H1 (cell line): ENCODE measurements at regions not wholly inside any gene's neighbourhood (a gene's known extent, or its start where the extent isn't known, plus 50 kb on each side); places are given as distances from the start of the nearest gene placed in this dataset.

Source experiments
- CTCF ChIA-PET: fragments of 300-600 bp; sonication (Branson Sonifier 250); formaldehyde crosslinking; loops from one replicate; lab custom pipeline; 2021; ENCODE audit not compliant: partially characterized antibody; lab: Charles Lee
- POLR2A ChIA-PET: fragments of 300-600 bp; sonication (Branson Sonifier 250); formaldehyde crosslinking; loops from one replicate; lab custom pipeline; 2021; ENCODE audit warnings: inconsistent platforms; ENCODE audit not compliant: partially characterized antibody; lab: Charles Lee
- DNase-seq, 2 experiments: peaks; one replicate each; pipeline versions ENCODE4 v3.0.0 to v3.0.0-alpha.2; 2010 to 2022; ENCODE audit warnings: low spot score in 2 of 2, low read depth in 1 of 2, mixed read lengths in 1 of 2
- FAIRE-seq: peaks from 2 replicates; lab custom pipeline; 2011; peaks lifted over from hg19 to GRCh38; lab: Jason Lieb, UNC
- H2AFZ ChIP-seq: 2 replicates; pipeline ENCODE4 v1.8.1; 2012; ENCODE audit warnings: low read length, inconsistent platforms
- H2AK5ac ChIP-seq: 2 replicates; pipeline ENCODE4 v1.6.1; 2013; ENCODE audit warnings: low read depth, low read length
- H2BK120ac ChIP-seq: replicated peaks from 2 replicates; pipeline ENCODE3; 2013; ENCODE audit warnings: low read depth, low read length, inconsistent platforms
- H2BK12ac ChIP-seq: 2 replicates; pipeline ENCODE4 v1.6.1; 2013; ENCODE audit warnings: low read depth, low read length
- H2BK15ac ChIP-seq: 2 replicates; pipeline ENCODE4 v1.6.1; 2013; ENCODE audit warnings: low read length
- H2BK20ac ChIP-seq: 2 replicates; pipeline ENCODE4 v1.6.1; 2013; ENCODE audit warnings: low read length
- H2BK5ac ChIP-seq: 2 replicates; pipeline ENCODE4 v1.6.1; 2013; ENCODE audit warnings: low read depth, low read length
- H3K14ac ChIP-seq: 2 replicates; pipeline ENCODE4 v1.6.1; 2013; ENCODE audit warnings: inconsistent platforms; ENCODE audit not compliant: insufficient read length
- H3K18ac ChIP-seq: 2 replicates; pipeline ENCODE4 v1.6.1; 2013; ENCODE audit warnings: low read length; ENCODE audit errors: extremely low read depth
- H3K23ac ChIP-seq: 2 replicates; pipeline ENCODE4 v1.6.1; 2013; ENCODE audit warnings: inconsistent platforms; ENCODE audit not compliant: insufficient read length
- H3K23me2 ChIP-seq: 2 replicates; pipeline ENCODE4 v1.6.1; 2013; ENCODE audit warnings: low read depth, low read length
- H3K27ac ChIP-seq: 2 replicates; pipeline ENCODE4 v1.6.1; 2011; ENCODE audit warnings: low read depth, low read length, inconsistent platforms
- H3K27me3 ChIP-seq, 4 experiments: replicated peaks in 1 of 4; 1 replicate in 1 of 4; 2 replicates in 3 of 4; pipeline versions ENCODE4 v1.6.1 to v1.8.1; 2011 to 2013; ENCODE audit warnings: low read length in 3 of 4, mild to moderate bottlenecking in 3 of 4, inconsistent platforms in 2 of 4, mixed read lengths in 2 of 4, moderate library complexity in 1 of 4; ENCODE audit not compliant: control insufficient read depth in 3 of 4, insufficient read depth in 3 of 4; ENCODE audit errors: extremely low read depth in 1 of 4
- H3K36me3 ChIP-seq, 4 experiments: 2 replicates each; pipeline versions ENCODE4 v1.6.1 to v1.8.1; 2011 to 2013; ENCODE audit warnings: mild to moderate bottlenecking in 4 of 4, low read length in 3 of 4, moderate library complexity in 2 of 4, control low read depth in 1 of 4, inconsistent platforms in 1 of 4; ENCODE audit not compliant: insufficient read depth in 4 of 4, control insufficient read depth in 2 of 4
- H3K4ac ChIP-seq: replicated peaks from 2 replicates; pipeline ENCODE3; 2013; ENCODE audit warnings: low read length, low read depth, mixed read lengths, inconsistent platforms; ENCODE audit not compliant: insufficient read length
- H3K4me1 ChIP-seq, 4 experiments: replicated peaks in 1 of 4; 1 replicate in 1 of 4; 2 replicates in 3 of 4; pipeline versions ENCODE4 v1.6.1 to v1.8.1; 2011 to 2013; ENCODE audit warnings: low read length in 3 of 4, inconsistent platforms in 2 of 4, mixed read lengths in 1 of 4; ENCODE audit not compliant: insufficient read depth in 4 of 4, control insufficient read depth in 3 of 4
- H3K4me2 ChIP-seq, 2 experiments: 2 replicates each; pipeline versions ENCODE4 v1.6.1 to v1.8.1; 2011 to 2013; ENCODE audit warnings: low read depth in 2 of 2, low read length in 2 of 2, control low read depth in 1 of 2, inconsistent platforms in 1 of 2, mild to moderate bottlenecking in 1 of 2; ENCODE audit not compliant: insufficient read depth in 1 of 2
- H3K4me3 ChIP-seq, 4 experiments: fragments of 200-600, 300-600 bp in 1 of 4; sonication (generic), shearing (Covaris generic), sonication (Bioruptor Twin) in 1 of 4; 2 replicates each; pipeline versions ENCODE4 v1.5.1 to v1.8.1; 2011 to 2016; ENCODE audit warnings: low read length in 4 of 4, low read depth in 3 of 4, control low read depth in 2 of 4, inconsistent platforms in 2 of 4, mild to moderate bottlenecking in 2 of 4, mixed read lengths in 1 of 4, moderate library complexity in 1 of 4; ENCODE audit not compliant: insufficient read depth in 2 of 4; ENCODE audit errors: extremely low read depth in 1 of 4
- H3K56ac ChIP-seq: replicated peaks from 2 replicates; pipeline ENCODE3; 2013; ENCODE audit warnings: low read depth, mild to moderate bottlenecking, mixed read lengths, low read length, inconsistent platforms; ENCODE audit not compliant: insufficient read length
- H3K79me1 ChIP-seq: 2 replicates; pipeline ENCODE4 v1.6.1; 2013; ENCODE audit warnings: low read depth, low read length, control low read depth
- H3K79me2 ChIP-seq, 2 experiments: 2 replicates each; pipeline versions ENCODE4 v1.6.1 to v1.8.1; 2012 to 2013; ENCODE audit warnings: low read length in 2 of 2, mild to moderate bottlenecking in 2 of 2, inconsistent platforms in 1 of 2; ENCODE audit not compliant: insufficient read depth in 2 of 2, control insufficient read depth in 1 of 2
- H3K9ac ChIP-seq, 4 experiments: replicated peaks in 1 of 4; 1 replicate in 1 of 4; 2 replicates in 3 of 4; pipeline versions ENCODE4 v1.6.1 to v1.8.1; 2011 to 2013; ENCODE audit warnings: low read depth in 3 of 4, low read length in 3 of 4, control low read depth in 2 of 4, mild to moderate bottlenecking in 2 of 4, moderate library complexity in 2 of 4, inconsistent platforms in 1 of 4; ENCODE audit errors: extremely low read depth in 1 of 4
- H3K9me3 ChIP-seq, 2 experiments: 2 replicates each; pipeline versions ENCODE4 v1.6.1 to v1.8.1; 2012 to 2013; ENCODE audit warnings: mild to moderate bottlenecking in 2 of 2, moderate library complexity in 2 of 2, control low read depth in 1 of 2, inconsistent platforms in 1 of 2, low read depth in 1 of 2, low read length in 1 of 2, mixed read lengths in 1 of 2; ENCODE audit not compliant: insufficient read depth in 2 of 2
- H4K20me1 ChIP-seq, 2 experiments: replicated peaks in 1 of 2; 2 replicates each; pipeline versions ENCODE3 to v1.8.1; 2011 to 2013; ENCODE audit warnings: inconsistent platforms in 2 of 2, low read length in 2 of 2, mild to moderate bottlenecking in 1 of 2; ENCODE audit not compliant: insufficient read depth in 2 of 2, control insufficient read depth in 1 of 2
- H4K5ac ChIP-seq: 2 replicates; pipeline ENCODE4 v1.6.1; 2013; ENCODE audit warnings: low read length, low read depth, mixed read lengths, inconsistent platforms; ENCODE audit not compliant: insufficient read length
- H4K8ac ChIP-seq: 2 replicates; pipeline ENCODE4 v1.8.0; 2013; ENCODE audit warnings: mild to moderate bottlenecking, moderate library complexity, low read length, inconsistent platforms; ENCODE audit not compliant: insufficient read depth; ENCODE audit errors: extremely low read depth
- H4K91ac ChIP-seq: replicated peaks from 2 replicates; pipeline ENCODE3; 2013; ENCODE audit warnings: low read length, mixed read lengths, inconsistent platforms; ENCODE audit not compliant: insufficient read length
- RXRA ChIP-seq: IDR thresholded peaks from 2 replicates; pipeline ENCODE4 v1.6.1; 2011; ENCODE audit warnings: low read depth, mild to moderate bottlenecking, low read length, moderate library complexity; ENCODE audit not compliant: insufficient read depth
- WGBS, 2 experiments: shearing (Covaris generic) in 1 of 2; methylation state at CpG; one replicate each; pipeline versions ENCODE4 v1.1.6 to v1.1.7; 2013 to 2015; ENCODE audit warnings: low lambda C conversion rate in 2 of 2, mixed read lengths in 2 of 2, inconsistent platforms in 1 of 2, low coverage in 1 of 2, missing lambda C conversion rate in 1 of 2; ENCODE audit not compliant: insufficient replicate concordance in 2 of 2, insufficient coverage in 1 of 2, insufficient read length in 1 of 2; ENCODE audit errors: extremely low coverage in 1 of 2, missing lambda C conversion rate in 1 of 2; 5-methylcytosine and 5-hydroxymethylcytosine counted together

DNA sequence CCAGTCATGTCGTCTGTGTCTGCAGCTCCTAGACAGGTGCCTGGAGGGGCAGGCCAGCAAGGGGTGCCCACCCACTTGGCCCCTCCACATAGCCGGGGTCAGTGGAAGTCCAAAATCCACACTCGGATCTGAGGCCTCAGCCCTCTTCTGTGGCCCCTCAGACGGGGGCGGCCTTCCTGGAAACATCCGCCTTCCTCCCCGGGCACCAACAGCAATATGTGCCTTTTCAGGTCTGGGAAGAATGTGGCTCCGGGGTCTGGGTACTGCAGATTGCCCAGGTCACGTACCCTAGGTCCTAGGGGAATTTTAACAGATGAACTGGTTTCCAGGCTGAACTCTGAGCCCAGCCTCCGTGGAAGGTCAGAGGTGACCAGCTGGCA is 208.6 kb downstream of the CTTN start:
- Histone ChIP-seq H2AFZ (no peak overlapping the region), H2AK5ac (no peak overlapping the region; the same call in 1 of the 2 replicates), H2BK5ac (no peak overlapping the region), H3K4me3 (no peak overlapping the region), H3K4me1 (peaks cover 10 to 38% (median 21%) of the 10 kb centered on the region in 4 experiments), H3K79me1 (no peaks in the 10 kb centered on the region; the same call in none of the 2 replicates), H3K4ac (no peak overlapping the region), H4K20me1 (peaks cover 3 to 8% of the 10 kb centered on the region in 2 experiments), H4K91ac (no peak overlapping the region), H3K56ac (no peak overlapping the region), H3K9ac (no peak overlapping the region), H3K79me2 (no peaks in the 10 kb centered on the region; a peak in 3 of 4 replicates), H3K4me2 (no peak overlapping the region), H3K14ac (no peak overlapping the region), H2BK12ac (0 out of 2 replicates have a peak overlapping the region, but pooled peaks have one; percentile 60), H3K23me2 (no peaks in the 10 kb centered on the region), H3K23ac (no peak overlapping the region), H4K5ac (no peak overlapping the region), H3K27me3 (no peaks in the 10 kb centered on the region), H3K27ac (no peak overlapping the region), H2BK120ac (no peak overlapping the region), H2BK15ac (no peak overlapping the region), H4K8ac (no peak overlapping the region), H3K9me3 (no peaks in the 10 kb centered on the region), H3K18ac (no peak overlapping the region), H2BK20ac (no peak overlapping the region), H3K36me3 (no peaks in the 10 kb centered on the region)
- TF ChIP-seq RXRA: no peak
- POLR2A ChIA-PET: interaction anchor here (1.0 kb wide), 1 partner anchor 39 kb away, joined by 4 read pairs; no protein-coding TSS in a partner anchor
- 91% methylated on average over 8 of the region's 10 CpGs; no CpG with 5 or more reads in 1 of the 2 experiments for WGBS, 2 experiments
- no peak for DNase-seq
- CTCF ChIA-PET: interaction anchor here (0.9 to 1.6 kb wide), 3 partner anchors 39 to 466 kb away, joined by 3 read pairs; no protein-coding TSS in a partner anchor
- no peak for FAIRE-seq
